Kidney epithelial cell (primary cell): ENCODE measurements at regions not wholly inside any gene's neighbourhood (a gene's known extent, or its start where the extent isn't known, plus 50 kb on each side); places are given as distances from the start of the nearest gene placed in this dataset.

Source experiments
- DNase-seq: peaks from one replicate; pipeline ENCODE4 v3.0.0-alpha.2; 2010; ENCODE audit warnings: low read depth
- H3K27me3 ChIP-seq: 2 replicates; pipeline ENCODE4 v1.6.0; 2011; ENCODE audit warnings: low read length; ENCODE audit not compliant: control insufficient read depth, insufficient read depth
- H3K36me3 ChIP-seq: 2 replicates; pipeline ENCODE4 v1.5.1; 2011; ENCODE audit warnings: low read length; ENCODE audit not compliant: control insufficient read depth, insufficient read depth
- H3K4me3 ChIP-seq: 2 replicates; pipeline ENCODE4 v1.5.1; 2011; ENCODE audit warnings: low read depth, mild to moderate bottlenecking, control low read depth, low read length
- CTCF ChIP-seq: IDR thresholded peaks from 2 replicates; pipeline ENCODE4 v1.5.1; 2011; ENCODE audit warnings: mild to moderate bottlenecking, moderate library complexity, low read length, control low read depth, inconsistent platforms; ENCODE audit not compliant: insufficient read depth, poor library complexity, severe bottlenecking

GRCh38 chr9:126216826-126217225 is 109.8 kb upstream of the MVB12B start:
- DNase-seq: no peak
- no peak for TF ChIP-seq CTCF
- Histone ChIP-seq H3K36me3 (no peaks in the 10 kb centered on the region), H3K4me3 (no peak overlapping the region), H3K27me3 (peaks cover 12% of the 10 kb centered on the region)

GRCh38 chr9:126217250-126217653 is 109.4 kb upstream of the MVB12B start:
- no peaks in the 10 kb centered on the region for H3K36me3 ChIP-seq
- no peak for TF ChIP-seq CTCF
- DNase-seq: no peak
- peaks cover 16% of the 10 kb centered on the region for H3K27me3 ChIP-seq
- H3K4me3 ChIP-seq: no peak overlapping the region

- no peaks in the 10 kb centered on the region for H3K36me3 ChIP-seq
- peaks cover 22% of the 10 kb centered on the region for H3K27me3 ChIP-seq
- no peak for DNase-seq
- TF ChIP-seq CTCF: no peak
- no peak overlapping the region for H3K4me3 ChIP-seq
Observed at GRCh38 chr9:126217797-126218196, 108.8 kb upstream of the MVB12B start.

GRCh38 chr9:126218359-126219125 is 108.1 kb upstream of the MVB12B start:
- Histone ChIP-seq H3K36me3 (no peaks in the 10 kb centered on the region), H3K27me3 (peaks cover 29% of the 10 kb centered on the region), H3K4me3 (no peak overlapping the region)
- TF ChIP-seq CTCF: no peak
- DNase-seq: no peak

GRCh38 chr9:126219166-126219565 is 107.5 kb upstream of the MVB12B start:
- no peaks in the 10 kb centered on the region for H3K36me3 ChIP-seq
- no peak for TF ChIP-seq CTCF
- H3K4me3 ChIP-seq: no peak overlapping the region
- H3K27me3 ChIP-seq: peaks cover 36% of the 10 kb centered on the region
- no peak for DNase-seq

- no peak for DNase-seq
- Histone ChIP-seq H3K36me3 (no peaks in the 10 kb centered on the region), H3K27me3 (peaks cover 38% of the 10 kb centered on the region), H3K4me3 (no peak overlapping the region)
- no peak for TF ChIP-seq CTCF
Observed at GRCh38 chr9:126219648-126220063, 107.0 kb upstream of the MVB12B start.
